ENCODE measurements at regions not wholly inside any gene's neighbourhood (a gene's known extent, or its start where the extent isn't known, plus 50 kb on each side); places are given as distances from the start of the nearest gene placed in this dataset.

GRCh38 chr10:130360826-130361311, 224.7 kb downstream of the GLRX3 start:
- H3K4me1 ChIP-seq (ENCODE audit: control insufficient read depth, insufficient read depth, low read length), result no peaks in the 10 kb centered on the region
- no peaks in the 10 kb centered on the region for H3K27me3 ChIP-seq (ENCODE audit: control insufficient read depth, insufficient read depth, low read length)
- H3K9me3 ChIP-seq (ENCODE audit: control insufficient read depth, insufficient read depth, low read depth, low read length), result no peaks in the 10 kb centered on the region
- no peak overlapping the region for H3K9ac ChIP-seq (ENCODE audit: low read length)
- no peaks in the 10 kb centered on the region for H3K36me3 ChIP-seq (ENCODE audit: control insufficient read depth, insufficient read depth, low read length)
- H3K27ac ChIP-seq (ENCODE audit: low read depth, low read length), result no peak overlapping the region
- H3K4me3 ChIP-seq (ENCODE audit: low read depth, low read length), result no peak overlapping the region

- no peaks in the 10 kb centered on the region for H3K9me3 ChIP-seq (ENCODE audit: control insufficient read depth, insufficient read depth, low read depth, low read length)
- H3K27me3 ChIP-seq (ENCODE audit: control insufficient read depth, insufficient read depth, low read length), result no peaks in the 10 kb centered on the region
- H3K4me3 ChIP-seq (ENCODE audit: low read depth, low read length), result no peak overlapping the region
- no peaks in the 10 kb centered on the region for H3K4me1 ChIP-seq (ENCODE audit: control insufficient read depth, insufficient read depth, low read length)
- no peak overlapping the region for H3K27ac ChIP-seq (ENCODE audit: low read depth, low read length)
- H3K36me3 ChIP-seq (ENCODE audit: control insufficient read depth, insufficient read depth, low read length), result no peaks in the 10 kb centered on the region
- no peak overlapping the region for H3K9ac ChIP-seq (ENCODE audit: low read length)
Measured at GRCh38 chr10:130361351-130362105, 225.3 kb downstream of the GLRX3 start.

DNA sequence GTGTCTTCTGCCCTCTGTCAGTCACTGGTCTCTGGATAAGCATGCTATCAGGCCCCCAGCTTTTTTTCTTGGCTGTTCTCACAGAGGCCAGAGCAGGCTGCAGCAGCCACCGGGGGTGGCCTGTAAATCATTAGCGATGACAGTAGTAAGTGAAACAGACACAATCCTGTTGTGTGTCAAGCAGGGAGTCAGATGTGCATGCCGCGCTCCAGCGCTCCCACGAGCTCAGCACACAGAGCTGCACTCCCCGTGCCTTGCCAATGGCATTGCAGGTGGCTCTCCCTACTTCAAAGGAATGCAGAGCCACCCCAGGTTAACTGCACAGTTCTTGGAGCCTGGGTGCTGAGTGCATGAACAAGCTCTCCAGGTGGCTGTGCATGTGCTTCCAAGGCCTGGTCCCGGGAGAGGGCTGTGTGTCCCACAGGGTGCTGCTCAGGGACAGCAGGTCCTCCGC, 226.1 kb downstream of the GLRX3 start:
- H3K27ac ChIP-seq (ENCODE audit: low read depth, low read length), result no peak overlapping the region
- no peaks in the 10 kb centered on the region for H3K4me1 ChIP-seq (ENCODE audit: control insufficient read depth, insufficient read depth, low read length)

DNA sequence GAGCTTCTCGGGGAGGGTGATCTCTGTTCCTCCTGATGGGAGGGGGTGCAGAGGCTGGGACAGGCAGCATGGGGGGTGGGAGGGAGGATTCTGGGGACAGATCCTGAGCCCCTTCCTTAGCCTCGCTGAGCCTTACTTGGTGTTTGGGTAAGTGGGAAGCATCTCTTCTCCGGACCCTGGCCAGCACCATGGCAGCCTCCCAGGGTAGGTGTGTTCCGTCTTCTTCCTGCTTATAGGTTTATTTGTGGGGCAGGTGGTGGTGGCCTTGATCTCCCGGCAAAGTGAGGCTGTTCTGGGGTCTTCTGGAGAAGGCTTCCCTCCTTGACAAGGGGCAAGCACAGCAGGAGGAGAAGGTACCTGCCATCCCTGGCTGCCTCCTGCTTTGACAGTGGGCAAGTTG, 226.9 kb downstream of the GLRX3 start:
- Histone ChIP-seq H3K27me3 (ENCODE audit: control insufficient read depth, insufficient read depth, low read length) (no peaks in the 10 kb centered on the region), H3K4me3 (ENCODE audit: low read depth, low read length) (no peak overlapping the region), H3K9me3 (ENCODE audit: control insufficient read depth, insufficient read depth, low read depth, low read length) (no peaks in the 10 kb centered on the region), H3K4me1 (ENCODE audit: control insufficient read depth, insufficient read depth, low read length) (no peaks in the 10 kb centered on the region), H3K27ac (ENCODE audit: low read depth, low read length) (no peak overlapping the region), H3K36me3 (ENCODE audit: control insufficient read depth, insufficient read depth, low read length) (no peaks in the 10 kb centered on the region), H3K9ac (ENCODE audit: low read length) (no peak overlapping the region)

More for the DNA sequence above, 226.1 kb downstream of the GLRX3 start:
- no peaks in the 10 kb centered on the region for H3K27me3 ChIP-seq (ENCODE audit: control insufficient read depth, insufficient read depth, low read length)
- no peak overlapping the region for H3K4me3 ChIP-seq (ENCODE audit: low read depth, low read length)
- H3K9me3 ChIP-seq (ENCODE audit: control insufficient read depth, insufficient read depth, low read depth, low read length), result no peaks in the 10 kb centered on the region
- no peaks in the 10 kb centered on the region for H3K36me3 ChIP-seq (ENCODE audit: control insufficient read depth, insufficient read depth, low read length)
- no peak overlapping the region for H3K9ac ChIP-seq (ENCODE audit: low read length)

DNA sequence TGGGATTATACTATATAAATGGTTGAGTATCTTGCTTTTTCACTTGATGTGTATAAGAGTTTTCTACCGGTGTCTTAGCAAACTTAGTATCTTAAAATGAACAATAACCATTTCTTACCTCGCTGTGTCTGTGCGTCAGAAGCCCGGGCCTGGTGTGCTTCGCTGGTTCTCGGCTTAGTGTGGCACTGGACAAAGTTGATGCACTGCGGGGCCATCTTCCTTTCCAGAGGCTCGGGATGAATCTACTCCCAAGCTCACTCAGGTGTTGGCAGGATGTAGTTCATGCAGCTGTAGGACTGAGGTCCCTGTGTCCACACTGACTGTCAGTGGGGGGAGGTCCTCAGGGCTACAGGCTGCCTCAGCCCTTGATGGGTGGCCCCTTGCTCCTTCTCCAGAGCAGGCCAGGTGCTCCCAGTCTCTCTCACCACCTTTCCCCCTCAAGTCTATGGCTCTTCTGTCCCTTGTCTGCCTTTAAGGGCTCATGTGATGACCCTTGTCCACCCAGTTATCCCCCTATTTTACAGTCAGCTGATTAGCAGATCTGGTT, 227.8 kb downstream of the GLRX3 start:
- H3K4me1 ChIP-seq (ENCODE audit: control insufficient read depth, insufficient read depth, low read length), result no peaks in the 10 kb centered on the region
- no peak overlapping the region for H3K4me3 ChIP-seq (ENCODE audit: low read depth, low read length)
- no peaks in the 10 kb centered on the region for H3K27me3 ChIP-seq (ENCODE audit: control insufficient read depth, insufficient read depth, low read length)
- H3K27ac ChIP-seq (ENCODE audit: low read depth, low read length), result no peak overlapping the region
- H3K9me3 ChIP-seq (ENCODE audit: control insufficient read depth, insufficient read depth, low read depth, low read length), result no peaks in the 10 kb centered on the region
- no peaks in the 10 kb centered on the region for H3K36me3 ChIP-seq (ENCODE audit: control insufficient read depth, insufficient read depth, low read length)
- no peak overlapping the region for H3K9ac ChIP-seq (ENCODE audit: low read length)

GRCh38 chr10:130364631-130365411, 228.6 kb downstream of the GLRX3 start:
- Histone ChIP-seq H3K36me3 (ENCODE audit: control insufficient read depth, insufficient read depth, low read length) (no peaks in the 10 kb centered on the region), H3K9ac (ENCODE audit: low read length) (no peak overlapping the region), H3K4me1 (ENCODE audit: control insufficient read depth, insufficient read depth, low read length) (no peaks in the 10 kb centered on the region), H3K4me3 (ENCODE audit: low read depth, low read length) (no peak overlapping the region), H3K9me3 (ENCODE audit: control insufficient read depth, insufficient read depth, low read depth, low read length) (no peaks in the 10 kb centered on the region), H3K27me3 (ENCODE audit: control insufficient read depth, insufficient read depth, low read length) (no peaks in the 10 kb centered on the region), H3K27ac (ENCODE audit: low read depth, low read length) (no peak overlapping the region)

DNA sequence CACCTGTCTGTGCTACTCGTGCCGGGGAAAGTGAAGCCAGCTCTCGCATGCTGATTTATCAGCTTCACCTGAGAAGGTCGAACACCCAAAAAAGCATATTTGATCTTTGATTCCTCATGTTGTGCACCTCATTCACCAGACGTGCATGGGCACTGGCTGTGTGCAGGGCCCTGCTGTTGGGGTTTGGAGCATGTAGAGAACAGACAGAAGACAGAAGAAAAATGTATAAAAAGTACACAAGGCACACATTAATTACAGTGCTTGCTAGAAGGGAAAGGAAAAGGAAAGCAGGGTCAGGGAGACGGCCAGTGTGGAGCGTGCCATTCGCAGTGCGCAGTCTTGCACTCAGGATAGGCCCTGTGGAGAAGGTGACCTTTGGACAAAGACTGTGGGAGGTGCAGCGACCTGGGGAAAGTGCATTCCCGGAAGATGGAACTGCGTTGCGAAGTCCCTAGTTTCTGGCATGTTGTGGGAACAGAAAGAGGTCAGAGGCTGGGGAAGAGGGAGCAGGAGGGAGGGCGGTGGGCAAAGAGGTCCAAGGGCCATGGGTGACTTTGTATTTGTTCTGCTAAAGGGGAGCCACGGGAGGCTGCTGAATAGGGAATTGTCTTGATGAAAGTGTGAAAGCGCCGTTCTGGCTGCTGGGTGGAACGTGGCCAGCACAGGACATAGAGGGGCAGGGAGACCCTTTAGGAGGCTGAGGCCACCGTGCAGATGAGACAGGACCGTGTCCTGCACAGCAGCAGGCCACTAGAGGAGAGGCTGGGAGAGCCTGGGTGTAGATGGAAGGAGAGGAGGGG, 232.8 kb downstream of the GLRX3 start:
- H3K9ac ChIP-seq (ENCODE audit: low read length), result no peak overlapping the region
- H3K9me3 ChIP-seq (ENCODE audit: control insufficient read depth, insufficient read depth, low read depth, low read length), result no peaks in the 10 kb centered on the region
- H3K27me3 ChIP-seq (ENCODE audit: control insufficient read depth, insufficient read depth, low read length), result no peaks in the 10 kb centered on the region
- no peak overlapping the region for H3K27ac ChIP-seq (ENCODE audit: low read depth, low read length)
- no peak overlapping the region for H3K4me3 ChIP-seq (ENCODE audit: low read depth, low read length)
- H3K4me1 ChIP-seq (ENCODE audit: control insufficient read depth, insufficient read depth, low read length), result no peaks in the 10 kb centered on the region; the same call in 1 of the 2 replicates
- H3K36me3 ChIP-seq (ENCODE audit: control insufficient read depth, insufficient read depth, low read length), result no peaks in the 10 kb centered on the region

DNA sequence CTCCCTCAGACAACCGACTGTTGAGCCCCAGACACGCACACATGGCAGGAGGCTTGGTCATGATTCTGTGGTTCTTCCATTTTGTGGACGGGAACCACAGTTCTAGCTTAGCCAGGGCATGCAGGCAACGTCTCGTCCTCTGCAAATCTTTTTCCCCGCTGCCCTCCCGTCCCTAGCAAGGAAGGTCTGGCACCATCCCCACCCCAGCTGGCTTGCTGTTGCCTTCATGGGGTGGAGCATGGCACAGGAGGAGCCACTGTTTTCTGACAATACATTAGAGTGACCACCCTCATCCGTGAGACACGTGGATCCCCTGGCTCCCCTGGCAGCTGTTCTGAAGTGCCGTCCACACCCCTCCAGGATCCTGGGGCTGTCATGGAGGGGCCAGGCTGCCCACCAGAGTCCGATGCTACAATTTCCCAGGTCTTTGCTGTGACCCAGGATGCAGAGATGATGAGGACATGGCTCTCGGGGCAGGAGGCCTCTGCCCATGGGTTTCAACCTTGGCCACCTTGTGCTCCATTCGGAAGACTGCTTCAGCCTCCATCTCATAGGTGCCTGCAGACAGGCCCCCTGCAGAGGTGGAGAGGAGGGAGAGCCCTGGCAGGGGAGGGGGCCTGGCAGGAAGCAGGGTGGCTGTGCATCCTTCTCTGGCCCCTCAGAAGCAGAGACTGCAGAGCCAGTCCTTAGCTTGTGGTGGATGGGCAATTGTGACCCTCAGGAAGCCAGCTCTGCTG, 233.6 kb downstream of the GLRX3 start:
- Histone ChIP-seq H3K4me1 (ENCODE audit: control insufficient read depth, insufficient read depth, low read length) (no peaks in the 10 kb centered on the region; the same call in 1 of the 2 replicates), H3K27ac (ENCODE audit: low read depth, low read length) (no peak overlapping the region), H3K27me3 (ENCODE audit: control insufficient read depth, insufficient read depth, low read length) (no peaks in the 10 kb centered on the region), H3K9ac (ENCODE audit: low read length) (no peak overlapping the region), H3K4me3 (ENCODE audit: low read depth, low read length) (no peak overlapping the region), H3K36me3 (ENCODE audit: control insufficient read depth, insufficient read depth, low read length) (no peaks in the 10 kb centered on the region), H3K9me3 (ENCODE audit: control insufficient read depth, insufficient read depth, low read depth, low read length) (no peaks in the 10 kb centered on the region)

GRCh38 chr10:130370721-130371120, 234.5 kb downstream of the GLRX3 start:
- Histone ChIP-seq H3K36me3 (ENCODE audit: control insufficient read depth, insufficient read depth, low read length) (no peaks in the 10 kb centered on the region), H3K9ac (ENCODE audit: low read length) (no peak overlapping the region), H3K4me1 (ENCODE audit: control insufficient read depth, insufficient read depth, low read length) (no peaks in the 10 kb centered on the region; the same call in 1 of the 2 replicates), H3K27me3 (ENCODE audit: control insufficient read depth, insufficient read depth, low read length) (no peaks in the 10 kb centered on the region), H3K27ac (ENCODE audit: low read depth, low read length) (no peak overlapping the region), H3K4me3 (ENCODE audit: low read depth, low read length) (no peak overlapping the region), H3K9me3 (ENCODE audit: control insufficient read depth, insufficient read depth, low read depth, low read length) (no peaks in the 10 kb centered on the region)

DNA sequence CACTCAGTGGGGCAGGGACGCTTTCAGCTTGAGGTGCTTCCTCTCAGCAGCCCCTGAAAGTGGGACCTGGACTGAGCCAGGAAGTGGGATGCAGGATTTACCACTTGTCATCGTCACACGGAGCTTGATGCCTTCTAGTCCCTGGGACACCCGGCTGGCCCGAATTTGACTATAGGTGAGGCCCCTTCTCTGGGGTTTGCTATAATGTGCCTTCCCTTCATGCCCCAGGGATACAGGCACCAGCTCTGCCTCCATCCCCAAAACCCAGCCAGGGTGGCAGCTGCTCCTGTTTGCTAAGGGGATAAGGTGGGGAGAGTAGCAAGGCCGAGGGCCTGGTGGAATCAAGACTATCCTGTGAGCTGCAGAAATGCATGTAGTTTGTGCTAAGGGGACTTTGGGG, 235.0 kb downstream of the GLRX3 start:
- no peak overlapping the region for H3K27ac ChIP-seq (ENCODE audit: low read depth, low read length)
- H3K4me1 ChIP-seq (ENCODE audit: control insufficient read depth, insufficient read depth, low read length), result no peaks in the 10 kb centered on the region; the same call in 1 of the 2 replicates
- H3K4me3 ChIP-seq (ENCODE audit: low read depth, low read length), result no peak overlapping the region
- H3K9me3 ChIP-seq (ENCODE audit: control insufficient read depth, insufficient read depth, low read depth, low read length), result no peaks in the 10 kb centered on the region
- no peaks in the 10 kb centered on the region for H3K36me3 ChIP-seq (ENCODE audit: control insufficient read depth, insufficient read depth, low read length)
- H3K27me3 ChIP-seq (ENCODE audit: control insufficient read depth, insufficient read depth, low read length), result no peaks in the 10 kb centered on the region
- H3K9ac ChIP-seq (ENCODE audit: low read length), result no peak overlapping the region
